HTR-8/SVneo (cell line): ENCODE measurements at regions not wholly inside any gene's neighbourhood (a gene's known extent, or its start where the extent isn't known, plus 50 kb on each side); places are given as distances from the start of the nearest gene placed in this dataset.

Experiments used
- DNase-seq: peaks from one replicate; pipeline ENCODE4 v3.0.0; 2011; ENCODE audit warnings: low spot score, mixed read lengths; ENCODE audit not compliant: insufficient read length
- FAIRE-seq: peaks from 2 replicates; lab custom pipeline; 2011; peaks lifted over from hg19 to GRCh38; lab: Jason Lieb, UNC

DNA sequence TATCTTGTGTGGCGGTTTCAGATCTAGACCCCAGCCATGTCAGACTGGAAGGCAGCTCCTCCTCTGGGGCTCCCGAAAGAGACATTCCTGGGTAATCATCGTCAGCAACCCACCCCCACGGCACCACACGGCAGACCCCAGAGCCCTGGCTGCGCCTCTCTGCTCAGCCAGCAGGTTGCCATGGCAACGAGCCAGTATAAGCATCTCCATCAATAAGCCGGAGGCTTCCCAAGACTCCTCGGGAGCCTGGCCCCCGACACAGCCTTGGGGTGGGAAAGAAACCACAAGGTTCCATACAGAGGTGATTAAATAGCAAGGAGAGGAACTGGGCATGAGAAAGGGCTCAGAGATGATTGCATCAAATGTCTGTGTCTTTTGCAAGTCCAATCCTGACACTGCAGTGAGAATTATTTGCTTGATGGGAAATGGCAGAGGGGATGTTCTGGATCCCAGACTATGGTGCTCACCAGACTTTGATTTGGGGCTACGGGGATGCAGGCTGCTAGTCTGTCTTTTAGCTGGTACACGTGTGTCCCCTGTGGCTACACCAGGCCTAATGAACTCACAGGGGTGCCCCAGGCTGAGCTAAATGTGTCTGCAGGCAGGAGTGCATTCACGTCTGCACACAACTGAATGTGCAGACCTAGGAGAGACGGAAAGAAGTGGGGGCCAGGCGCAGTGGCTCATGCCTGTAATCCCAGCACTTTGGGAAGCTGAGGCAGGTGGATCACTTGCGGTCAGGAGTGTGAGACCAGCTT lies 320.5 kb upstream of the TNRC6C start:
- no peak for FAIRE-seq
- DNase-seq, result no peak

DNA sequence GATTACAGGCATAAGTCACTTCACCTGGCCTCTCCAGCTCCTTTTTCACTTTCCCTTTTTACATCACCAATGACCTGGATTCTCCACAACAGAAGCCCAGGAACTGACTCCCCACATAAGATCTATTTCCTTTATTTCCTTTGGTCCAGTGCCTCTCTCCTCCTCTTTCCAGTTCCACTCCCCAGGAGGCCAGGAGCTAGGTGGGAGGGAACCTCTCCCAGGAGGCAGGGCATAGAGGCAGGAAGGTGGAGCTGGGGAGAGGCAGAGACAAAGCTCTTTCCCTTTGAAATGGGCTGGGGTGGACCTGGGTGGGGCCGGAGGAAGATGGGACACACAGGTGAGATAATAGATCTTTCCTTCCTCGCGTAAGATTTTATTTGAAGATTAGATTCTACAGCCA lies 318.3 kb upstream of the TNRC6C start:
- no peak for FAIRE-seq
- DNase-seq, result no peak

DNA sequence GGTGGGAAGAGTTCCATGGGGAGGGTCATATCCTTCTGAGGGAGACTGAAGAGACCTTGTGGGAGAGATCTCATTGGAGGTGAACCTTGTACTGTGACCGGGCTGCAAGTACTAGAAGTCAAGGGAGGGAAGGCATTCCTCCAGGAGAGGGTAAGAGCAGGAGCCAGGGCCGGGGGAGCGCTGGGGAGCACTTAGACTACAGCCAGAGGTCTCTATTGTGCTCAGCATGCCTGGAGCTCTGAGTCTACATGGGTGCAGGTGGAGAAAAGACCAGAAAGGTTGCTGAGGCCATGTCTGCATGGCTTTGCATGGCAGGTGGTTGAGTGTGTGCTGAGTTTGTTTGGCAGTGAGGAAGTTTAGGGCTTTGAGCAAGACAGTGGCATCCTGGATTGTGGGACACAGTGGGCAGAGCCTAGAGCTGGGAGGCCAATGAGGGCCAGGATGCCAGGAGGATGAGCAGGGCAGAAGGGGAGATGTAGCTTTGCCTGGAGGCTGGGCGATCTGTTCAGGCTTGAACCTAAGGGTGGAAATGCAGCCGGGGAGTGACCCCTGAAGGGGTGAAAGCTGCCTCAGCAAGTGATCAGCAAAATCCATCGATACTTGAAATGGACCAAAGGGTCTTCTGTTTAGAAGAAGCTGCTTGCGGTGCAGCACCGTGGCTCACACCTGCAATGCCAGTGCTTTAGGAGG lies 317.4 kb upstream of the TNRC6C start:
- no peak for DNase-seq
- FAIRE-seq, result no peak

DNA sequence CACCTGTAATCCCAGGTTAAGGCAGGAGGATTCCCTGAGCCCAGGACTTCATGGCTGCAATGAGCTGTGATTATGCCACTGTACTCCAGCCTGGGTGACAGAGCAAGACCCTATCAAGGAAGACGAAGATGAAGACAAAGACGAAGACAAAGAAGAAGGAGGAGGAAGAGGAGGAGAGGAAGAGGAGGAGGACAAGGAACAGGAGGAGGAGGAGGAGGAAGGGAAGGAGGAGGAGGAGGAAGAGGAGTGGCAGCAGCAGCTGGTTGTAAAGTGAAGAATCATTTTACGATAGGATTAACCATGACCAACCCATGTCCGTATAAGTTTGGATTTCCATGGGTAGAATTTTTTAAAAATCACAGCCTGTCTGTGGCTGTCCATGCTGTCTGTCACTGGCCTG lies 316.8 kb upstream of the TNRC6C start:
- no peak for DNase-seq
- no peak for FAIRE-seq

DNA sequence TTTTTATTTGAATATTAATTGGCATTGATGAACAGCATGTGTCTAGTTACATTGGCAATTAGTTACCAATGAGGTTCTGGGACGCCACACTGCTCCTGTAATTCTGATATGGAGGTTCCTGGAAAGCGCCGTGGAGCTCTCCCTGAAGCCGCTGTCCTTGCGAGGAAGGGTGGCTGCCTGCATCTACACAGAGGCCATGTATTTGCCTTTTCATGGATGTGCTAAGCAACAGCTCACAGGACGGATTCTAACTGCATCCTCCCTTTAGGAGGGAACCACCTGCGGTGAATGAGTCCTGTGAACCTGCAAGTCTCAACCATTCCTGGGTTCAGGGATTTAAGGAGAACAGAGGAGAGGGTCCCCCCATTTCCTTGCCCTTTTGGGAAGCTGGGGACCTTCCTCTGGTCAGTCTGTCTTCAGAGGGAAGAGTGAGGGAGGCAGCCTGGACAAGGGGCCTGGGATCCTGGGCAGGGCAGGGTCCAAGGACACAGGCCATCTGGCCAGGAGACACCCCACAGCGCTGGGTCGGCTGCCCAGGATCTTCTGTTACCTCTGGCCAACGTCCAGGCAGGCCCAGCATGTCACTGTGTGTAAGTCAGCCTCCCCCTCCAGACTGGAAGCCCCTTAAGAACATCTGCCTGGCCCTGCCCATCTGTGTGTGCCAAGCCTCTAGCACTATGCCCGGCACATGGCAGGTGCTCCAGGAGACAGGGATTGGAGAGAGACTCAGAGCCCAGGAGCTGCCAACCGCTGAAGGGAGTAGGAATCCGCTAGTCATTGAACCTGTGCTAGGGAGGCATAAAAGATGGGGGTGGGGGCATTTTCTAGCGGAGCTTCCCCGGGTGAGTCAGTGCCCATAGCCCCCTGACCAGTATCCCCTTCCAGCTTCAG lies 314.1 kb upstream of the TNRC6C start:
- peak; percentile 4 for FAIRE-seq
- no peak for DNase-seq

GRCh38 chr17:77645072-77646045 lies 313.1 kb upstream of the TNRC6C start:
- DNase-seq (peak; percentile 63), FAIRE-seq (no peak)

DNA sequence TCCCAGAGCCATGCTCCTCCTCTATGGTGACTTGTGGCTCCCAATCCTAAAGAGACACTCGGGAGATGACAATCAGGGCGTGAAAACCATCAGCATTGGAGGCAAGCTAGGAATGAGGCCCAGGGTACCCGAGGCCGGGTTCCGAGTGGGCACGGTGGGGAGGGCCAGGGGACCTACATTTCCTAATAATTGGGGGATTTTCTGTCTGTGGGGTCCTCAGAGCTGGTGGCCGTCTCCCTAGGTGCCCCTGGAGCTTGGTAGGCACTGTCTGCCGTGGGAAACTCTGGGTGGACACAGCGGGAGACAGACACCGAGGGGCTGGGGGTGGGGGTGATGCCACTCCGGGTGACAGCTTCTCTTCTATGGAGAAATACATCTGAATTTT lies 312.5 kb upstream of the TNRC6C start:
- no peak for DNase-seq
- no peak for FAIRE-seq

GRCh38 chr17:77647531-77647930 lies 311.0 kb upstream of the TNRC6C start:
- FAIRE-seq (no peak), DNase-seq (no peak)

- FAIRE-seq (peak; percentile 31), DNase-seq (no peak)
Measured at GRCh38 chr17:77649717-77650211, 308.7 kb upstream of the TNRC6C start.

- no peak for DNase-seq
- FAIRE-seq, result no peak
Measured at GRCh38 chr17:77651988-77652387, 306.5 kb upstream of the TNRC6C start.

DNA sequence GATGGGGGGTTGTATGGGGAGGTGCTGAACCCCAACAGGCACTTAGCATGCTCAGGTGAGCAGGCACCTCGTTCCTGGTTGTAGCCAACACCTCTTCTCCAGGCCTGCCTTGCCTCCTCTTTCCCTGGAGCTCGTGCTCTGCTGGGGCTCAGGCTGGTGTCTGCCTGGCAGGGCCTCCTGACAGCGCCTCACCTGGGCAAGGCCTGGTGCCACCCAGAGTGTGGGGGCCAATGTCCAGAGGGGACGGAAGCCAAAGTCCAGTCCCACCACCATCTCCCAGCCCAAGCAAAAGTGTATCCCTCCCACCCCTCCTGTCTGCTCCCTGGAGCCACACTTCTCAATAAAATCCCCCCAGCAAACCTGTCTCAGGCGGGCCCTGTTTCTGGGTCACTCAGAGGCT lies 304.2 kb upstream of the TNRC6C start:
- no peak for FAIRE-seq
- DNase-seq, result no peak

DNA sequence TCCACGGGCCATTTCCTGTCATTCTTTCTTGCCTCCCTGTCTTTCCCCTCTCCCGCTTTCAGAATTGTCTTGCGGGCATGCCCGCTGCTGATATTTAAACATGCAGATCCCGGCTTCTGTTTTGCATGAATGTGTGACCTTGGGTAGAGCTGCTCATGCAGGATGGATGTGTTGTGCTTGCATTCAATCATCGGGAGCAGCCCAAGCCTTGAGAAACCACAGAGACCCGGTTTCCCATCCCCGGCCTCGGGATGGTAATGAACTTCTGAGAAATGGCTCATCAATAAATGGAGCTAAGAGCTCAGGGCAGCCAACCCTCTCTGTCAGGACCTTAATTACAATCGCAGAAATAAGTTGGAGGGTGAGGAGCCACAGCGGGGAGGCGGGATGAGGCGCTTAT lies 303.7 kb upstream of the TNRC6C start:
- no peak for FAIRE-seq

GRCh38 chr17:77656054-77656453 lies 302.4 kb upstream of the TNRC6C start:
- no peak for FAIRE-seq

More for the DNA sequence above, 303.7 kb upstream of the TNRC6C start:
- DNase-seq, result no peak

DNA sequence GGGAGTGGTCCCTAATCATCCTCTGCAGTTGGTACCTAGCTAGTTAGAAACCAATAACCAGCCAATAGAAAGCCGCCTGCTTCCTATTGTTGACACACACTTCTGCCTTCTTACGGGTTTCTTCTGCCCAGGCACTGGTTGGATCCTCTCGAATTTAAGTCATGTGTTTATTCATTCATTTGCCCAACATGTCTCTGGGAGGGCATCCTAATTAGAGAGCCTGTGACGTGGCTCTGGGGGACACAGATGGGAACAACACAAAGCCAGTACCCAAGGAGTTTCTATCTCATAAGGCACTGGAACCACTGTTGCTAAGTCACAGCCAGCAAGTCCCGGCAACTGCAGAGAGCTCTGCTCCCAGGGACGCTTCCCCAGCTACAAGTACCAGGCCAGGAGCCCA lies 300.7 kb upstream of the TNRC6C start:
- DNase-seq (no peak), FAIRE-seq (no peak)

More at GRCh38 chr17:77656054-77656453, 302.4 kb upstream of the TNRC6C start:
- DNase-seq, result no peak

GRCh38 chr17:77660524-77660923 lies 298.0 kb upstream of the TNRC6C start:
- DNase-seq, result no peak
- FAIRE-seq, result no peak

DNA sequence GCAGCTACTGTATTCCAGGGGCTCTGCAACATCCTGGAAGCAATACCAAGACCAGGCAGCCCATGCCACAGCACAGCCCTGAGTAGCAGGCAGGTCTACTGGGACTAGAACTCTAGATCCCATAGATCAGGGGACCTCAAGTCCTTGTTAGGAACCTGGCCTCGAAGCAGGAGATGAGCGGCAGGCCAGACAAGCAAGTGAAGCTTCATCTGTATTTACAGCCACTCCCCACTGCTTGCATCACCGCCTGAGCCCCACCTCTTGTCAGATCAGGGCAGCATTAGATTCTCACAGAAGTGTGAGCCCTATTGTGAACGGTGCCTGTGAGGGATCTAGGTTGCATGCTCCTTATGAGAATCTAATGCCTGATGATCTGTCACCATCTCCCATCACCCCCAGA lies 295.7 kb upstream of the TNRC6C start:
- FAIRE-seq, result no peak
- no peak for DNase-seq

- FAIRE-seq, result no peak
- DNase-seq, result no peak
Measured at GRCh38 chr17:77664097-77664729, 294.3 kb upstream of the TNRC6C start.

DNA sequence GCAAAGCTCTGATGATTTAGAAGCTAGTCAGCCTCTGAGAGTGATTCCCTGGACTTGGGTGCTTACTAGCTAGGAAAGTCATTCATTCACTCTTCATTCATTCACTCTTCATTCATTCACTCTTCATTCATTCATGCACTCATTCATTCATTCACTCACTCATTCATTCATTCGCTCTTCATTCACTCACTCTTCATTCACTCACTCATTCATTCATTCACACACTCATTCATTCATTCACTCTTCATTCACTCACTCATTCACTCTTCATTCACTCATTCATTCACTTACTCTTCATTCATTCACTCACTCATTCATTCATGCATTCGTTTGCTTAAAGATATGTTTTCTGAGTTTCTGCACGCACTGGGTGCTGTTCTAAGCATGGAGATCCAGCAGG lies 292.7 kb upstream of the TNRC6C start:
- no peak for DNase-seq

GRCh38 chr17:77666462-77666861 lies 292.0 kb upstream of the TNRC6C start:
- FAIRE-seq (no peak), DNase-seq (no peak)

More for the DNA sequence above, 292.7 kb upstream of the TNRC6C start:
- FAIRE-seq, result peak; percentile 51
